GM18505 (cell line): ENCODE measurements at regions not wholly inside any gene's neighbourhood (a gene's known extent, or its start where the extent isn't known, plus 50 kb on each side); places are given as distances from the start of the nearest gene placed in this dataset.

Experiments
- ATAC-seq: cut with Tn5 transposase; IDR thresholded peaks from one replicate; pipeline ENCODE4 v1.9.1; 2021; ENCODE audit not compliant: unreplicated experiment
- POLR2A ChIP-seq: IDR thresholded peaks from 4 replicates; pipeline ENCODE4 v1.6.1; 2011; ENCODE audit warnings: borderline replicate concordance; ENCODE audit not compliant: insufficient read depth, insufficient read length; ENCODE audit errors: extremely low read depth

DNA sequence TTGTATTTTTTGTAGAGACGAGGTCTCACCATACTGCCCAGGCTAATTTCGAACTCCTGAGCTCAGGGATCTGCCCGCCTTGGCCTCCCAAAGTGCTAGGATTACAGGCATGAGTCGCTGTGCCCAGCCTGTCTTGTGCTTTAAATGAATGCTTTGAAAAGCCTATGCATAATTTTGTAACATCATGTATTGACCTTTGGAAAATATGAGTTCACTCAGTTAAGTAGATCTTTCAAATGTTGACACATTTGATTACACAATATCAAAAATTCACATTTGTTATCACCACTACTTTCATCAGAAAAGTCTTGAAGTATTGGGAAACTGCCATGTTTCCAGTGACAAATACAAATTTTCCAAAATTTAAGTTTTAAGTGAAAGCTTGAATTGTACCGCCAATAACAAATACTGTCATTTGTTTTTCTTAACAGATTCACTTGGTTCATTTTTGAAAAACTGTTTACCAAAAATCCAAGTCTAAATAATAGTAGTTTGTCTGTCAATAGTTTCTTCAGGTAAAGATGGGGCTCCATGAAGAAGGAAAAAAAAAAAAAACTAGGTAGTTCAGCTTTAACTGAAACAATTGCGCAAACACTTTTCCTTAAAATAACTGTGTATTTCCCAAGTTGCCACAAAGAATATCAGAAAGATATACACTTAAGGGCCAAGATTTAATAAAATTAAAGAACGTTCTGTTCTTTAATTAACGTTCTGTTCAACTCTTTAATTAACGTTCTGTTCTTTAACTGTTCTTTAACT, 233.2 kb upstream of the NR5A2 start:
- no peak for TF ChIP-seq POLR2A
- no peak for ATAC-seq

DNA sequence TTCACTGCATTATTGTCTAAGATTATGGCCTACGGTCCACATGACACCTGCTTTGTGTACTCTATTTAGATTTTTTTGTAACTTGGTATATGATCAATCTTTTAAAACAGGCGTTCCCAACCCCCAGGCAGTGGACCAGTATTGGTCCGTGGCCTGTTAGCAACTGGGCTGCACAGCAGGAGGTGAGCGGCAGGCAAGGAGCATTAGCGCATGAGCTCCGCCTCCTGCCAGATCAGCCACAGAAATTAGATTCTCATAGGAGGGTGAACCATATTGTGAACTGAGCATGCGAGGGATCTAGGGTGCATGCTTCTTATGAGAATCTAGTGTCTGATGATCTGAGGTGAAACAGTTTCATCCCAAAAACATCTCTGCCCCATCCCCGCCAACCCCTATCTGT, 228.4 kb upstream of the NR5A2 start:
- ATAC-seq, result no peak
- no peak for TF ChIP-seq POLR2A

DNA sequence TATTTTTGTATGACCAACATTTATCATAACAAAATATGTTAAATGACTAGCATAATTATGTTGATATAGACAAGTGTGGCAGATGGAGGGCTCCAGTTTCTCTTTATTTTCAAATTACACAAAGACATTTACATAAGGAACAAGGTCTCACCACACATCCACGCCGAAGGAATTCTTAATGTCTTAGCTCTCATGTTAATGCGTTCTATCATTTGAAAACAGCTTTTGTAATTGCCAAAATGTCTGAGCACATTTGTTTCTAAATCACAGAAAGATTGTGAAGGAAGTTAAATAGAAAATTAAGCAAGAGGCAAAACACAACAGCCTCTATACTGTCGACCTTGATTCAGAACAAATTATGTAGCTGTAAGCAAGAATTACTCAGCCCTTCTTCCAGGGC, 223.0 kb upstream of the NR5A2 start:
- no peak for TF ChIP-seq POLR2A

DNA sequence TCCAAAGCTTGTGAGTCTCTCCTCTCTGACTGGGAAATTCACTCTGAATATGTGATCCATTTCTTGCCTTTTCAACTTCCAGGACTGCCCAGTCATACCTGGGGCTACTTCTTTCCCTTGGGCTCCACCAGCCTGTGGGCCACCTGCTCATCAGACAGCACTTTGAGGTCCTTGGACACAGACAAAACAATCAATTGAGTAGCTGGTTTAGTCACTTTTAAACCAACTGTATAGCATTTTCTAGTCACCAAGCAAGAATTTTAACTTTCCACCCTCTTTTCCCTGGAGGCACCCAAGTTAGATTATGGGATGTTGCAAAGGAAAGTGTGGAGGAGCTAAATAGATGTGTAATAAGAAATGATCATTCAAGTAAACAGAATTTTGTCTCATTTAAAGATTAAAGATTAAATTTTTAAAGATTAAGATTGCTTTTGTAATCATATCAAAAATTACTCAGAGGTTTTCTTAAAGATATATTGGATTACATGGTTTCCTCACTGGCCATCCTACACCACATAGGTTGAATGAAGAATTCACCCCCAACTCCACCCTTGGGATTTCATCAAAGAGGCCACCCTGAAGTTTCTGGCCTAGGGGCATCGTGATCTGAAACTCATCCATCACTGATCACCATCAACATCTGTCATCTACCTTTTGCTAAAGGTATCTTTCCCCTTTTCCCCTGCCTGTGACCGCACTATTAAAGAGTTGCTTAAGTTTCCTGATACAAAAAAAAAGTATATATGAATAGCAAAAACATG, 219.2 kb upstream of the NR5A2 start:
- no peak for ATAC-seq
- TF ChIP-seq POLR2A, result no peak

More for the DNA sequence above, 223.0 kb upstream of the NR5A2 start:
- ATAC-seq, result no peak

GRCh38 chr1:199809311-199809710, 218.2 kb upstream of the NR5A2 start:
- no peak for ATAC-seq
- no peak for TF ChIP-seq POLR2A

- ATAC-seq, result no peak
- TF ChIP-seq POLR2A, result no peak
Observed at GRCh38 chr1:199811163-199811562, 216.3 kb upstream of the NR5A2 start.

GRCh38 chr1:199813198-199813597, 214.3 kb upstream of the NR5A2 start:
- TF ChIP-seq POLR2A, result no peak
- no peak for ATAC-seq

DNA sequence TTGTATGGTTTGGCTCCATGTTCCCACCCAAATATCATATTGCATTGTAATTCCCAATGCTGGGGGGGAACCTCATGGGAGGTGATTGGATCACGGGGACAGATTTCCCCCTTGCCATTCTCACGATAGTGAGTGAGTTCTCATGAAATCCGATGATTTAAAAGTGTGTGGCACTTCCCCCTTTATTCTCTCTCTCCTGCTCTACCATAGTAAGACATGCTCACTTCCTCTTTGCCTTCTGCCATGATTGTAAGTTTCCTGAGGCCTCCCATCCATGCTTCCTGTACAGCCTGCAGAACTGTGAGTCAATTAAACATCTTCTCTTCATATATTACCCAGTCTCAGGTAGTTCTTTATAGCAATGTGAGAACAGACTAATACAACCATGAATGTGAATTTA, 211.6 kb upstream of the NR5A2 start:
- no peak for TF ChIP-seq POLR2A
- ATAC-seq, result no peak

- ATAC-seq, result no peak
- no peak for TF ChIP-seq POLR2A
Observed at GRCh38 chr1:199817266-199817665, 210.2 kb upstream of the NR5A2 start.

- TF ChIP-seq POLR2A, result no peak
- ATAC-seq, result no peak
Observed at GRCh38 chr1:199821029-199821779, 206.3 kb upstream of the NR5A2 start.

GRCh38 chr1:199832451-199832850, 195.1 kb upstream of the NR5A2 start:
- ATAC-seq, result no peak
- no peak for TF ChIP-seq POLR2A

DNA sequence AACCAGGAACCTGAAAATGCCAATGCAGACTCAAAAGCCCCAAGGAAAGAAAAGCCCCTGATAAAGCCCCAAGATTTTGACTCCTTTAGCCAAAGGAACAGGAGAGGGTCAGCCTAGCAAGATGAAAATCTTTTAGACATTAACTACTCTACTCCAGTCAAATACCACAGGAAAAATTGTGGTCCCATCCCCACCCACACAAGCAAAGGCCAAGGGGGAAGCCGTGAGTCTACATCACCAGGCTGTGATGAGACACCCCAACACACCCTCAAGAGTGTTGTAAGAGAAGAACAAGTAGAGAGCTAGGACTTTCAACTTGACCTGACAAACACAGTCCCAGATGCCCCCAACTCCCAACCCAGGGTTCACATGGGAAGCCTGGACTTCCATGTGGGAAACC, 192.8 kb upstream of the NR5A2 start:
- TF ChIP-seq POLR2A, result no peak
- ATAC-seq, result no peak

DNA sequence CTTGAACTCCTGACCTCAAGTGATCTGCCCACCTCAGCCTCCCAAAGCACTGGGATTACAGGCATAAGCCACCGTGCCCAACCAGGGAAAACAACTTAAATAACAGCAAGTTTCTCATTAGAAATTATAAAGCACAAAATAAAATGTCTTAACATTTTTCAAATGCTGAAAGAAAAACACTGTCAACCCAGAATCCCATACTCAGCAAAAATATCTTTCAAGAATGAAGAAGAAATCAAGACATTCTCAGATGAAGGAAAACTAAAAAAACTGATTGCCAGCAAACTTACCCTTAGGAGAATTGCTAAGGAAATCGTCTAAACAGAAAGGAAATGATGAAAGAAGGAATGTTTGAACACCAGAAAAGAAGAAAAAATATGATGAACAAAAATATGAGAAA, 191.1 kb upstream of the NR5A2 start:
- TF ChIP-seq POLR2A, result no peak
- ATAC-seq, result no peak
